ENCODE measurements at regions not wholly inside any gene's neighbourhood (a gene's known extent, or its start where the extent isn't known, plus 50 kb on each side); places are given as distances from the start of the nearest gene placed in this dataset.
"Not testable (repeated sequence)": the region's sequence is repeated elsewhere in the genome, so short reads cannot be mapped to it uniquely, and the experiment has no call there.

GRCh38 chr1:79705218-79705617 lies 698.7 kb upstream of the ADGRL4 start:
- H3K27ac Mint-ChIP-seq: no peak overlapping the region
- H3K36me3 Mint-ChIP-seq (ENCODE audit: low read depth): no peaks in the 10 kb centered on the region
- H3K27me3 Mint-ChIP-seq (ENCODE audit: insufficient read depth): no peaks in the 10 kb centered on the region; the same call in 1 of the 2 replicates
- TF ChIP-seq CTCF (IDR thresholded peaks at IDR 0.05): no peak
- no peaks in the 10 kb centered on the region for H3K4me1 Mint-ChIP-seq (ENCODE audit: low read depth)
- H3K4me3 Mint-ChIP-seq: no peak overlapping the region
- no peaks in the 10 kb centered on the region for H3K9me3 Mint-ChIP-seq
- DNase-seq: no peak

GRCh38 chr1:79704067-79704466 lies 697.5 kb upstream of the ADGRL4 start:
- TF ChIP-seq CTCF (IDR thresholded peaks at IDR 0.05): no peak
- Mint-ChIP-seq H3K4me3 (no peak overlapping the region), H3K9me3 (no peaks in the 10 kb centered on the region), H3K27me3 (ENCODE audit: insufficient read depth) (no peaks in the 10 kb centered on the region; the same call in 1 of the 2 replicates), H3K27ac (no peak overlapping the region), H3K36me3 (ENCODE audit: low read depth) (no peaks in the 10 kb centered on the region), H3K4me1 (ENCODE audit: low read depth) (no peaks in the 10 kb centered on the region)
- no peak for DNase-seq

GRCh38 chr1:79702336-79702999 lies 695.9 kb upstream of the ADGRL4 start:
- not testable (repeated sequence) for H3K4me3 Mint-ChIP-seq; DNase-seq; H3K9me3 Mint-ChIP-seq; H3K4me1 Mint-ChIP-seq (ENCODE audit: low read depth); H3K27me3 Mint-ChIP-seq (ENCODE audit: insufficient read depth); H3K36me3 Mint-ChIP-seq (ENCODE audit: low read depth); H3K27ac Mint-ChIP-seq

GRCh38 chr1:79695138-79695537 lies 688.6 kb upstream of the ADGRL4 start:
- Mint-ChIP-seq H3K36me3 (ENCODE audit: low read depth) (no peaks in the 10 kb centered on the region), H3K27ac (no peak overlapping the region), H3K4me1 (ENCODE audit: low read depth) (no peaks in the 10 kb centered on the region), H3K4me3 (no peak overlapping the region), H3K27me3 (ENCODE audit: insufficient read depth) (no peaks in the 10 kb centered on the region; the same call in 1 of the 2 replicates), H3K9me3 (no peaks in the 10 kb centered on the region)
- TF ChIP-seq CTCF (IDR thresholded peaks at IDR 0.05): no peak
- no peak for DNase-seq

GRCh38 chr1:79694241-79694640 lies 687.7 kb upstream of the ADGRL4 start:
- Mint-ChIP-seq H3K27me3 (ENCODE audit: insufficient read depth) (no peaks in the 10 kb centered on the region; the same call in 1 of the 2 replicates), H3K27ac (no peak overlapping the region), H3K4me1 (ENCODE audit: low read depth) (no peaks in the 10 kb centered on the region), H3K9me3 (no peaks in the 10 kb centered on the region), H3K36me3 (ENCODE audit: low read depth) (no peaks in the 10 kb centered on the region), H3K4me3 (no peak overlapping the region)
- no peak for TF ChIP-seq CTCF (IDR thresholded peaks at IDR 0.05)
- no peak for DNase-seq

- H3K4me1 Mint-ChIP-seq (ENCODE audit: low read depth): no peaks in the 10 kb centered on the region
- H3K27ac Mint-ChIP-seq: no peak overlapping the region
- no peaks in the 10 kb centered on the region for H3K9me3 Mint-ChIP-seq
- H3K4me3 Mint-ChIP-seq: no peak overlapping the region
- no peak for TF ChIP-seq CTCF (IDR thresholded peaks at IDR 0.05)
- H3K27me3 Mint-ChIP-seq (ENCODE audit: insufficient read depth): no peaks in the 10 kb centered on the region; the same call in 1 of the 2 replicates
- DNase-seq: no peak
- H3K36me3 Mint-ChIP-seq (ENCODE audit: low read depth): no peaks in the 10 kb centered on the region
Measured at GRCh38 chr1:79693441-79694114, 687.0 kb upstream of the ADGRL4 start.

All from HFFc6 (cell line).